AG04450 (cell line): ENCODE measurements at regions not wholly inside any gene's neighbourhood (a gene's known extent, or its start where the extent isn't known, plus 50 kb on each side); places are given as distances from the start of the nearest gene placed in this dataset.

ENCODE experiments used
- CTCF ChIA-PET: fragments of 300-600, 350-600 bp; formaldehyde crosslinking; extraction: SDS; loops from one replicate; lab custom pipeline; 2022; ENCODE audit warnings: antibody characterized with exemption, inconsistent platforms; lab: Charles Lee
- POLR2A ChIA-PET: fragments of 350-600 bp; formaldehyde crosslinking; extraction: SDS; loops from one replicate; lab custom pipeline; 2021; ENCODE audit warnings: antibody characterized with exemption, inconsistent platforms; lab: Yijun Ruan, JAX
- DNase-seq: peaks from one replicate; pipeline ENCODE4 v3.0.0-alpha.2; 2011; ENCODE audit warnings: low read depth, low spot score
- H3K27ac ChIP-seq: one replicate; pipeline ENCODE4 v1.5.1; 2012; ENCODE audit warnings: low read depth, low read length, control low read depth
- H3K27me3 ChIP-seq: one replicate; pipeline ENCODE4 v1.6.0; 2012; ENCODE audit warnings: low read length; ENCODE audit not compliant: control insufficient read depth, insufficient read depth
- H3K4me3 ChIP-seq: 2 replicates; pipeline ENCODE4 v1.5.1; 2011; ENCODE audit warnings: mild to moderate bottlenecking, low read depth, low read length, control low read depth
- H3K9me3 ChIP-seq: 2 replicates; pipeline ENCODE4 v1.5.1; 2012; ENCODE audit warnings: low read length; ENCODE audit not compliant: control insufficient read depth, insufficient read depth
- TF ChIP-seq, protein P1 (sequence below): IDR thresholded peaks from 2 replicates; pipeline ENCODE4 v1.5.1; 2011; ENCODE audit warnings: low read depth, low read length, control low read depth, inconsistent platforms

DNA sequence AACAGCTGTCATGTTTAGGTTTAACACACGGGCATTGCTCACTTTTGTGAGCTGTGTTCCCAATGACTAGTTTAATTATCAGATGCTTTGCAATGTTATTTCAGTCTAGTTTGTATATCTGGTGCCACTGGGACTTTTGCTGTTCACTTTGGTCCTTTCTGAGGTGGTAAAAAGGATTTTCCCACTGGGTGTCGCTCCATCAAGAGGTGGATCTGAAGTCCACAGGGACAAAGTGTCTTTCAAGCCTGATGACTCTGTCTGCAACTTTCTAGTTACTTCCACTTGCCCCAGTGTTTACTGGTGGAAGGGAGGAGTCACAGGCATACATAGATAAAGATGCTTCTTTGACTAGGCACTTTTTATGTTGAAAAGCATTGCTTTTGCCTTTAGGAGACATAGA is 242.2 kb downstream of the HGF start:
- Histone ChIP-seq H3K27me3 (no peaks in the 10 kb centered on the region), H3K9me3 (no peaks in the 10 kb centered on the region), H3K27ac (no peak overlapping the region), H3K4me3 (no peak overlapping the region)
- TF ChIP-seq, protein P1, sequence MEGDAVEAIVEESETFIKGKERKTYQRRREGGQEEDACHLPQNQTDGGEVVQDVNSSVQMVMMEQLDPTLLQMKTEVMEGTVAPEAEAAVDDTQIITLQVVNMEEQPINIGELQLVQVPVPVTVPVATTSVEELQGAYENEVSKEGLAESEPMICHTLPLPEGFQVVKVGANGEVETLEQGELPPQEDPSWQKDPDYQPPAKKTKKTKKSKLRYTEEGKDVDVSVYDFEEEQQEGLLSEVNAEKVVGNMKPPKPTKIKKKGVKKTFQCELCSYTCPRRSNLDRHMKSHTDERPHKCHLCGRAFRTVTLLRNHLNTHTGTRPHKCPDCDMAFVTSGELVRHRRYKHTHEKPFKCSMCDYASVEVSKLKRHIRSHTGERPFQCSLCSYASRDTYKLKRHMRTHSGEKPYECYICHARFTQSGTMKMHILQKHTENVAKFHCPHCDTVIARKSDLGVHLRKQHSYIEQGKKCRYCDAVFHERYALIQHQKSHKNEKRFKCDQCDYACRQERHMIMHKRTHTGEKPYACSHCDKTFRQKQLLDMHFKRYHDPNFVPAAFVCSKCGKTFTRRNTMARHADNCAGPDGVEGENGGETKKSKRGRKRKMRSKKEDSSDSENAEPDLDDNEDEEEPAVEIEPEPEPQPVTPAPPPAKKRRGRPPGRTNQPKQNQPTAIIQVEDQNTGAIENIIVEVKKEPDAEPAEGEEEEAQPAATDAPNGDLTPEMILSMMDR, result no peak
- ChIA-PET CTCF (no interaction called here), POLR2A (no interaction called here)
- no peak for DNase-seq

- TF ChIP-seq, protein P1, result no peak
- ChIA-PET CTCF (no interaction called here), POLR2A (no interaction called here)
- no peaks in the 10 kb centered on the region for H3K9me3 ChIP-seq
- no peak for DNase-seq
- no peak overlapping the region for H3K27ac ChIP-seq
- H3K4me3 ChIP-seq, result no peak overlapping the region
- no peaks in the 10 kb centered on the region for H3K27me3 ChIP-seq
These were observed 242.9 kb downstream of the HGF start for GRCh38 chr7:81526971-81527370.

- TF ChIP-seq, protein P1, result no peak
- Histone ChIP-seq H3K27me3 (no peaks in the 10 kb centered on the region), H3K27ac (no peak overlapping the region), H3K9me3 (no peaks in the 10 kb centered on the region), H3K4me3 (no peak overlapping the region)
- ChIA-PET POLR2A (no interaction called here), CTCF (no interaction called here)
- no peak for DNase-seq
These were observed 244.0 kb downstream of the HGF start for GRCh38 chr7:81525841-81526240.

GRCh38 chr7:81519886-81520285 is 250.0 kb downstream of the HGF start:
- Histone ChIP-seq H3K9me3 (no peaks in the 10 kb centered on the region), H3K27me3 (no peaks in the 10 kb centered on the region), H3K4me3 (no peak overlapping the region), H3K27ac (no peak overlapping the region)
- CTCF ChIA-PET, result interaction anchor here (1.6 kb wide), 1 partner anchor 18 kb away, joined by 5 read pairs; no protein-coding TSS in a partner anchor
- no peak for DNase-seq
- TF ChIP-seq, protein P1, result no peak
- POLR2A ChIA-PET, result no interaction called here

DNA sequence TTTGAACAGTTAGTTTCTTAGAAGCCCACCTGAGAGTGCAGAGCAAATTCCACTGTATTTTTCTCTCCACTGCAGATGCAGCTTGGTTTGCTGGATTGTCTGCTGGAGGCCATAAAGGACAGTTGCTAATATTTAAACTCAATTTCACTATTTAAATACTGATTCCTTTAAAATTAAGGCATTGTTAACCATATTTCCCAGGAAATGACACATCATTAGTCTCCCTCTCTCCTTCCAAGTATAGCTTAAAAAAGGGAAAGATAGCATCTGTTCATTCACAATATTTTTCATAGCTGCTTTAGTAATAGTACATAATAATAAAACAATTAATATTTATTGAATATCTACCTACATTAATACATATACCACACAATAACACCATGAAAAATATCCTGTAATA is 252.9 kb downstream of the HGF start:
- CTCF ChIA-PET, result interaction anchor here (1.3 to 1.7 kb wide), 2 partner anchors 16 to 116 kb away, joined by 3 to 8 read pairs; no protein-coding TSS in a partner anchor
- no peak for DNase-seq

More for the DNA sequence above, 252.9 kb downstream of the HGF start:
- H3K4me3 ChIP-seq, result no peak overlapping the region
- H3K27me3 ChIP-seq, result no peaks in the 10 kb centered on the region
- POLR2A ChIA-PET, result no interaction called here
- H3K27ac ChIP-seq, result no peak overlapping the region
- H3K9me3 ChIP-seq, result no peaks in the 10 kb centered on the region
- TF ChIP-seq, protein P1, result no peak
